Hepatocyte (in vitro differentiated cells): ENCODE measurements at regions not wholly inside any gene's neighbourhood (a gene's known extent, or its start where the extent isn't known, plus 50 kb on each side); places are given as distances from the start of the nearest gene placed in this dataset.
"Not testable (repeated sequence)": the region's sequence is repeated elsewhere in the genome, so short reads cannot be mapped to it uniquely, and the experiment has no call there.

ENCODE experiments used
- EZH2phosphoT487 ChIP-seq: fragments of 200-600 bp; sonication (generic); IDR thresholded peaks from one replicate; pipeline ENCODE4 v1.6.1; 2018; ENCODE audit warnings: antibody characterized with exemption, mild to moderate bottlenecking, low read depth, moderate library complexity; ENCODE audit not compliant: unreplicated experiment, severe bottlenecking
- TF ChIP-seq, protein P1 (sequence below): fragments of 200-600 bp; sonication (generic); IDR thresholded peaks from 2 replicates; pipeline ENCODE4 v1.5.1; 2016; ENCODE audit warnings: antibody characterized with exemption, mild to moderate bottlenecking; ENCODE audit not compliant: poor library complexity

DNA sequence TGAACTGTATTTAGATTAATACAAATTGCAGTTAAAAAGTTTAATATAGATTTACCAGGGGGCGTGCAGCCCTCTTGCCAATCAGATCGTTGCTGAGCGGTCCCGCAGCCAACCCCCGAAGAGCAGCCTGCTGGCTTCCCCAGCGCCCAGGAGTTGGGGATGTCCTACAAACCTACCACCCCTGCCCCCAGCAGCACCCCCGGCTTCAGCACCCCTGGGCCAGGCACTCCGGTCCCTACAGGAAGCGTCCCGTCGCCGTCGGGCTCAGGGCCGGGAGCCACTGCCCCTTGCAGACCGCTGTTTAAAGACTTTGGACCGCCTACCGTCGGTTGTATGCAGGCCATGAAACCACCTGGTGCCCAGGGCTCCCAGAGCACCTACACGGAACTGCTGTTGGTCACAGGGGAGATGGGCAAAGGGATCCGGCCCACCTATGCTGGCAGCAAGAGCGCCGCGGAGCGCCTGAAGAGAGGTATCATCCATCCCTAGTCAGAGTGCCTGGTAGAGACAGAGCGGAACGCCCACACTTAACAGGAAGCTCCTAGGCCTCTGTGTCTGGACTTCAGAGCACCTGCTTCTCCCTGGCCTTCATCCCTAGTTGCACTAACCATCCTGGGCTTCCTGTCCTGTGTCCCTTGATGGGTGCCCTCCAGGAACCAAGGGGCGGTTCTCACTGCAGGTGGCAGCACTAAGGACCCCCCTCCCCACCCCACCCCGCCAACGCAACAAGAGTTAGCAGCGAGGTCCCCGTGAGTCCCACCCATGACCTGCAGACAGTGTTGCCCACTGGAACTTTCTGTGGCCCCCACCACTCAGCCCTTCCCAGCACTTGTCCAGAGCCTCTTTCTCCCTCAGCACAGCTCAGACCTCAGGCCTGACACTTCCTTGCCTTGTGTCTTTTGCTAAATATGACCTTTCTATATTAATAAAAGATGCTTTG, 91.5 kb upstream of the ZNG1F start:
- TF ChIP-seq, protein P1, sequence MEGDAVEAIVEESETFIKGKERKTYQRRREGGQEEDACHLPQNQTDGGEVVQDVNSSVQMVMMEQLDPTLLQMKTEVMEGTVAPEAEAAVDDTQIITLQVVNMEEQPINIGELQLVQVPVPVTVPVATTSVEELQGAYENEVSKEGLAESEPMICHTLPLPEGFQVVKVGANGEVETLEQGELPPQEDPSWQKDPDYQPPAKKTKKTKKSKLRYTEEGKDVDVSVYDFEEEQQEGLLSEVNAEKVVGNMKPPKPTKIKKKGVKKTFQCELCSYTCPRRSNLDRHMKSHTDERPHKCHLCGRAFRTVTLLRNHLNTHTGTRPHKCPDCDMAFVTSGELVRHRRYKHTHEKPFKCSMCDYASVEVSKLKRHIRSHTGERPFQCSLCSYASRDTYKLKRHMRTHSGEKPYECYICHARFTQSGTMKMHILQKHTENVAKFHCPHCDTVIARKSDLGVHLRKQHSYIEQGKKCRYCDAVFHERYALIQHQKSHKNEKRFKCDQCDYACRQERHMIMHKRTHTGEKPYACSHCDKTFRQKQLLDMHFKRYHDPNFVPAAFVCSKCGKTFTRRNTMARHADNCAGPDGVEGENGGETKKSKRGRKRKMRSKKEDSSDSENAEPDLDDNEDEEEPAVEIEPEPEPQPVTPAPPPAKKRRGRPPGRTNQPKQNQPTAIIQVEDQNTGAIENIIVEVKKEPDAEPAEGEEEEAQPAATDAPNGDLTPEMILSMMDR = not testable (repeated sequence)
- TF ChIP-seq EZH2phosphoT487 = not testable (repeated sequence)
